ENCODE measurements at regions not wholly inside any gene's neighbourhood (a gene's known extent, or its start where the extent isn't known, plus 50 kb on each side); places are given as distances from the start of the nearest gene placed in this dataset.
A peak's percentile ranks its signal among the peaks of the same experiment; 100 is the strongest.

GRCh38 chr10:127797339-127797738 lies 60.4 kb downstream of the FOXI2 start:
- no peak for DNase-seq
- intact Hi-C loops (cut with micrococcal nuclease), result no loop called here
- Mint-ChIP-seq H3K4me3 (no peak overlapping the region), H3K9me3 (no peaks in the 10 kb centered on the region), H3K27me3 (peaks cover 14% of the 10 kb centered on the region), H3K4me1 (no peaks in the 10 kb centered on the region), H3K36me3 (ENCODE audit: low read depth) (no peaks in the 10 kb centered on the region), H3K27ac (no peak overlapping the region)
- TF ChIP-seq CTCF (IDR thresholded peaks at IDR 0.05), result no peak
- ATAC-seq (ENCODE audit: low read depth), result no peak
- CTCF ChIA-PET, result no interaction called here
- POLR2A ChIA-PET, result no interaction called here

GRCh38 chr10:127798111-127798510 lies 61.1 kb downstream of the FOXI2 start:
- H3K4me3 Mint-ChIP-seq, result no peak overlapping the region
- DNase-seq (no peak), ATAC-seq (ENCODE audit: low read depth) (no peak)
- CTCF ChIA-PET, result no interaction called here
- no peak for TF ChIP-seq CTCF (IDR thresholded peaks at IDR 0.05)
- POLR2A ChIA-PET, result no interaction called here
- H3K9me3 Mint-ChIP-seq, result no peaks in the 10 kb centered on the region
- H3K27ac Mint-ChIP-seq, result no peak overlapping the region
- H3K4me1 Mint-ChIP-seq, result no peaks in the 10 kb centered on the region
- peaks cover 18% of the 10 kb centered on the region for H3K27me3 Mint-ChIP-seq
- intact Hi-C loops (cut with micrococcal nuclease), result no loop called here
- H3K36me3 Mint-ChIP-seq (ENCODE audit: low read depth), result no peaks in the 10 kb centered on the region

DNA sequence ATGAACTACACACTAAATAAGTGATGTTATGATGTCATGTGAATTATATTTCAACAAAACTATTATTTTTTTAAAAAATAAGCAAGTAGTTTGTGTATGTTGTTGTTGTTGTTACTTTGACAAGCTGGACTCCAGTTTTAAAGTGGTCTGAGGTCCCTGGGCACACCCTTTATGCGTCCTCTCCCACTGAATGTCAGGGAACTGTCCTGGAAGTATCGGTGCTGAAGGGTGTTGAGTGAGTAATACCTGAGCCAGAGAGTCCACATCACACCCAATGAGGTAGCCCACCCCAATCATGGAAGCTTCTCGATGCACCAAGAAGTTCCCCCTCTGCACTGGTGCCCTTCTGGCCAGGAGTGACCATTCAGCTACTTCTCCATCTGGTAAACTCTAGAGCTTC lies 64.3 kb downstream of the FOXI2 start:
- ATAC-seq (ENCODE audit: low read depth) (no peak), DNase-seq (no peak)
- ChIA-PET POLR2A (no interaction called here), CTCF (no interaction called here)
- peaks cover 20% of the 10 kb centered on the region for H3K27me3 Mint-ChIP-seq
- intact Hi-C loops (cut with micrococcal nuclease), result no loop called here
- H3K4me1 Mint-ChIP-seq, result no peaks in the 10 kb centered on the region
- no peak for TF ChIP-seq CTCF (IDR thresholded peaks at IDR 0.05)
- H3K4me3 Mint-ChIP-seq, result no peak overlapping the region
- no peak overlapping the region for H3K27ac Mint-ChIP-seq
- H3K9me3 Mint-ChIP-seq, result no peaks in the 10 kb centered on the region
- H3K36me3 Mint-ChIP-seq (ENCODE audit: low read depth), result no peaks in the 10 kb centered on the region

DNA sequence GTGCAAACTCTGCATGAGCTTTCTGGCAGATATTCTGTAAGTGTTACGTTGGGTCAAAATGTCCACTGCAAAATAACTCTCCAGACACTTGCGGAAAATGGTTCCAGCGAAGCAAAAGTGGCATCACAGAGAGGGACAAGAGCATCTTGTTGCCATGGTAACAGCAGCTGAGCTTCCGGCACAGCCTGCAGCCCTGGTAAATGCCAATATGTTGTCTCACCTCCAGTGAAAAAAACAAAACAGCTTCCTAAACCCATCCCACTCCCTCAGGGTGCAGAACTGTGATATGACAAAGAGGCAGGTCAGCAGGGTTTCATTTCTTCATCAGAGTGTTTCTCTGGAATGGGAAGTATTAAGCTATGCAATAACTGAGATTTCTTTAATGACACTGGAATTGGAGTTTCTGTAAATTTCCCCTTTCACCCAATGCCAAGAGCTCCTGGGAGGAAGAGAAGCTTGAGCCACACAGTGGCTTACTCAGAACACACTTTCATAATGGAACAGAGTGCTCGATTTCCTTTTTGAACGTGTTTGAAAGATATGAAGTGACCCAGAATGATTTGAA lies 65.6 kb downstream of the FOXI2 start:
- H3K27me3 Mint-ChIP-seq, result peaks cover 21% of the 10 kb centered on the region
- H3K36me3 Mint-ChIP-seq (ENCODE audit: low read depth), result no peaks in the 10 kb centered on the region
- ATAC-seq (ENCODE audit: low read depth) (no peak), DNase-seq (no peak)
- no peak for TF ChIP-seq CTCF (IDR thresholded peaks at IDR 0.05)
- no peaks in the 10 kb centered on the region for H3K4me1 Mint-ChIP-seq
- intact Hi-C loops (cut with micrococcal nuclease), result no loop called here
- H3K27ac Mint-ChIP-seq, result no peak overlapping the region
- H3K9me3 Mint-ChIP-seq, result no peaks in the 10 kb centered on the region
- CTCF ChIA-PET, result no interaction called here
- H3K4me3 Mint-ChIP-seq, result no peak overlapping the region
- POLR2A ChIA-PET, result no interaction called here

DNA sequence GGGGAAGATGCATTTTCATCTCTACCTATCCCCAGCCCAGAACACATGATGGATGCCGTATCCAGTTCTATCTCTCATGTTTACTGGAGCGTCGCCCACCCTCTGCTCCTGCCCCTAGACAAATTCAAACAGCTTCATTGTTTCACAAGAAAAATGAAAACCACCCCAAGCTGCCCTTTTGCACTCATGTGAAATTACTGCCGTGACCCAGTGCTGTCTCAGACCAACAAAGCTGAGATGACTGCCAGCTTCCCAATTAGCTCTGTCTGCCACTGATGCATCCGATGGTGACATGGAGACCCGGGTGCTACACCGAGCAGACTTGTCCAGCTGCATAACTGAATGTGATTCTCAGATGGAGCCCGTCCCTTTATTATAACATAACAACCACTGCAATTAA lies 67.7 kb downstream of the FOXI2 start:
- no peak for ATAC-seq (ENCODE audit: low read depth)
- H3K9me3 Mint-ChIP-seq, result no peaks in the 10 kb centered on the region
- H3K27ac Mint-ChIP-seq, result peak overlapping the region; percentile 5
- no peaks in the 10 kb centered on the region for H3K36me3 Mint-ChIP-seq (ENCODE audit: low read depth)
- intact Hi-C loops (cut with micrococcal nuclease), result no loop called here
- no peak for TF ChIP-seq CTCF (IDR thresholded peaks at IDR 0.05)
- H3K27me3 Mint-ChIP-seq, result peaks cover 16% of the 10 kb centered on the region
- ChIA-PET POLR2A (no interaction called here), CTCF (no interaction called here)
- no peak overlapping the region for H3K4me3 Mint-ChIP-seq
- no peak for DNase-seq
- no peaks in the 10 kb centered on the region for H3K4me1 Mint-ChIP-seq

All from activated B cell treated with CpG ODN at 0.5 μM for 24 hours (primary cell).